Suprapubic skin (tissue), 3 donors: ENCODE measurements at regions not wholly inside any gene's neighbourhood (a gene's known extent, or its start where the extent isn't known, plus 50 kb on each side); places are given as distances from the start of the nearest gene placed in this dataset.

Source experiments
- EP300 ChIP-seq: sonication (generic); formaldehyde crosslinking; IDR thresholded peaks from one replicate; pipeline ENCODE4 v1.6.1; 2017; ENCODE audit warnings: antibody characterized with exemption
- TF ChIP-seq, protein P1 (sequence below), 2 donors: fragments of 200-600 bp in 1 of 2; fragments of 450-650 bp in 1 of 2; sonication (generic) in 1 of 2; IDR thresholded peaks; one replicate each; pipeline ENCODE4 v1.5.1; 2016 to 2019; ENCODE audit warnings: antibody characterized with exemption in 2 of 2, mild to moderate bottlenecking in 1 of 2, moderate library complexity in 1 of 2

DNA sequence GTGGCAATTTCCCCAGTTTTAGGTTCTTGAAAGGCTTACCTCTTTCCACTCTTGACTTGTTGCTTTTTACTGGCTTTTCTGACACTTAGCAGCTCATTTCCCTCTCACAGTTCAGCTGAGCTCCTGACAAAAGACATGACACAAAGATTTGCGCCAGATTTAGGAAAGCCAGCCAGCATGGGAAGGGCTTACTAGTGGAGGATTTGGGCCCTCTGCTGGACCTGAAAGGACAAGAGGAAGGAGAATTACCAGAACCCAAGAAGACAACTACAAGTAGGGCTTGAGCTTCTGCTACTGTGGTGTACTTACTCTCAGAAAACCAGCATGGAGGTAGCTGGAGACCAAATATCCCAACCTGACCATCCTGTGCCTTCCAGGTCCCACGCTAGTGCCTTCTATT is 784.5 kb downstream of the BRINP3 start:
- TF ChIP-seq, protein P1, sequence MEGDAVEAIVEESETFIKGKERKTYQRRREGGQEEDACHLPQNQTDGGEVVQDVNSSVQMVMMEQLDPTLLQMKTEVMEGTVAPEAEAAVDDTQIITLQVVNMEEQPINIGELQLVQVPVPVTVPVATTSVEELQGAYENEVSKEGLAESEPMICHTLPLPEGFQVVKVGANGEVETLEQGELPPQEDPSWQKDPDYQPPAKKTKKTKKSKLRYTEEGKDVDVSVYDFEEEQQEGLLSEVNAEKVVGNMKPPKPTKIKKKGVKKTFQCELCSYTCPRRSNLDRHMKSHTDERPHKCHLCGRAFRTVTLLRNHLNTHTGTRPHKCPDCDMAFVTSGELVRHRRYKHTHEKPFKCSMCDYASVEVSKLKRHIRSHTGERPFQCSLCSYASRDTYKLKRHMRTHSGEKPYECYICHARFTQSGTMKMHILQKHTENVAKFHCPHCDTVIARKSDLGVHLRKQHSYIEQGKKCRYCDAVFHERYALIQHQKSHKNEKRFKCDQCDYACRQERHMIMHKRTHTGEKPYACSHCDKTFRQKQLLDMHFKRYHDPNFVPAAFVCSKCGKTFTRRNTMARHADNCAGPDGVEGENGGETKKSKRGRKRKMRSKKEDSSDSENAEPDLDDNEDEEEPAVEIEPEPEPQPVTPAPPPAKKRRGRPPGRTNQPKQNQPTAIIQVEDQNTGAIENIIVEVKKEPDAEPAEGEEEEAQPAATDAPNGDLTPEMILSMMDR (IDR thresholded peaks at IDR 0.05): no peak
- no peak for TF ChIP-seq EP300
